HCT116 (cell line): ENCODE measurements at regions not wholly inside any gene's neighbourhood (a gene's known extent, or its start where the extent isn't known, plus 50 kb on each side); places are given as distances from the start of the nearest gene placed in this dataset.

Experiments
- ATAC-seq: fragments of 200-7000 bp; cut with Tn5 transposase; 2 replicates; pipeline ENCODE4 v1.9.1; 2020; ENCODE audit warnings: mild to moderate bottlenecking, moderate library complexity
- BruUV-seq: library from RNA; stranded (reverse); fragments of 400-500 nt; replicated peaks from 2 replicates; lab custom pipeline; 2021; lab: Mats Ljungman, UMichigan
- CTCF ChIA-PET: fragments of 300-600 bp; sonication (Branson Sonifier 250); formaldehyde crosslinking; loops from one replicate; lab custom pipeline; 2021; ENCODE audit warnings: antibody characterized with exemption; lab: Charles Lee
- POLR2A ChIA-PET: fragments of 300-600, 350-600 bp; sonication (Branson Sonifier 250); formaldehyde crosslinking; loops from one replicate; lab custom pipeline; 2021; ENCODE audit warnings: antibody characterized with exemption; lab: Charles Lee
- RAD21 ChIA-PET, 2 experiments: fragments of 300-600 bp; sonication (Branson Sonifier 250); formaldehyde crosslinking; loops; one replicate each; lab custom pipeline; 2023; ENCODE audit warnings: low total read pairs in 2 of 2; ENCODE audit not compliant: uncharacterized antibody in 2 of 2, unreplicated experiment in 2 of 2, low non-redundant PET in 1 of 2; lab: Charles Lee
- DNase-seq: peaks from one replicate; pipeline ENCODE4 v3.0.0-alpha.2; 2010; ENCODE audit warnings: low read depth, low spot score
- H2AFZ ChIP-seq: fragments of 200-600 bp; shearing (Covaris generic), sonication (generic); 2 replicates; pipeline ENCODE4 v1.6.1; 2017; ENCODE audit warnings: low read depth, mixed run types, mixed read lengths, antibody characterized with exemption, low read length; ENCODE audit not compliant: poor library complexity, severe bottlenecking
- H3K27ac ChIP-seq: 2 replicates; pipeline ENCODE4 v1.5.1; 2012; ENCODE audit warnings: low read depth, low read length
- H3K27me3 ChIP-seq: fragments of 200-600 bp; sonication (generic); 2 replicates; pipeline ENCODE4 v1.6.1; 2016; ENCODE audit warnings: mixed run types, low read length, mixed read lengths; ENCODE audit not compliant: insufficient read depth
- H3K36me3 ChIP-seq, 2 experiments: fragments of 200-500 bp in 1 of 2; fragments of 200-600 bp in 1 of 2; sonication (Bioruptor generic) in 1 of 2; sonication (generic) in 1 of 2; 2 replicates each; pipeline versions ENCODE4 v1.5.1 to v1.6.1; 2014 to 2016; ENCODE audit warnings: low read length in 2 of 2, inconsistent platforms in 1 of 2, mixed read lengths in 1 of 2, mixed run types in 1 of 2; ENCODE audit not compliant: insufficient read depth in 2 of 2, control insufficient read depth in 1 of 2
- H3K4me1 ChIP-seq, 2 experiments: fragments of 200-600 bp in 1 of 2; sonication (generic) in 1 of 2; 2 replicates each; pipeline versions ENCODE4 v1.5.1 to v1.6.1; 2012 to 2017; ENCODE audit warnings: low read length in 2 of 2, inconsistent platforms in 1 of 2, mild to moderate bottlenecking in 1 of 2, mixed read lengths in 1 of 2, mixed run types in 1 of 2, moderate library complexity in 1 of 2; ENCODE audit not compliant: insufficient read depth in 2 of 2, control insufficient read depth in 1 of 2
- H3K4me2 ChIP-seq: fragments of 200-600 bp; sonication (generic); 2 replicates; pipeline ENCODE4 v1.6.1; 2017; ENCODE audit warnings: mixed run types, low read length, mixed read lengths
- H3K4me3 ChIP-seq, 2 experiments: fragments of 200-600 bp in 1 of 2; sonication (generic) in 1 of 2; replicated peaks in 1 of 2; 2 replicates each; pipeline ENCODE4 v1.5.1; 2011 to 2016; ENCODE audit warnings: low read length in 2 of 2, control low read depth in 1 of 2, low read depth in 1 of 2, mild to moderate bottlenecking in 1 of 2, mixed read lengths in 1 of 2, mixed run types in 1 of 2
- H3K79me2 ChIP-seq: fragments of 200-600 bp; sonication (generic); 2 replicates; pipeline ENCODE4 v1.6.1; 2017; ENCODE audit warnings: mild to moderate bottlenecking, mixed run types, low read length, moderate library complexity, mixed read lengths; ENCODE audit not compliant: insufficient read depth
- H3K9ac ChIP-seq: fragments of 200-600 bp; sonication (generic); 2 replicates; pipeline ENCODE4 v1.6.1; 2016; ENCODE audit warnings: low read length, mixed read lengths
- H3K9me2 ChIP-seq: fragments of 200-600 bp; sonication (generic), shearing (Covaris generic); 2 replicates; pipeline ENCODE4 v1.6.1; 2017; ENCODE audit warnings: mixed run types, mild to moderate bottlenecking, moderate library complexity; ENCODE audit not compliant: insufficient read depth
- H3K9me3 ChIP-seq, 2 experiments: fragments of 200-500 bp in 1 of 2; fragments of 200-600 bp in 1 of 2; sonication (Bioruptor generic) in 1 of 2; sonication (generic) in 1 of 2; 2 replicates each; pipeline ENCODE4 v1.6.1; 2014 to 2017; ENCODE audit warnings: low read length in 2 of 2, mixed read lengths in 2 of 2, inconsistent platforms in 1 of 2, low read depth in 1 of 2, mild to moderate bottlenecking in 1 of 2, mixed run types in 1 of 2, moderate library complexity in 1 of 2; ENCODE audit not compliant: control insufficient read depth in 1 of 2, insufficient read depth in 1 of 2
- H4K20me1 ChIP-seq: fragments of 200-600 bp; sonication (generic), shearing (Covaris generic); 2 replicates; pipeline ENCODE4 v1.6.1; 2017; ENCODE audit warnings: mixed run types, mild to moderate bottlenecking, moderate library complexity; ENCODE audit not compliant: insufficient read depth
- CEBPB ChIP-seq: IDR thresholded peaks from 2 replicates; pipeline ENCODE4 v1.6.1; 2012; ENCODE audit warnings: low read depth
- EGR1 ChIP-seq: IDR thresholded peaks from 2 replicates; pipeline ENCODE4 v1.6.1; 2012; ENCODE audit warnings: low read depth
- ELF1 ChIP-seq: IDR thresholded peaks from 2 replicates; pipeline ENCODE4 v1.6.1; 2012; ENCODE audit warnings: low read depth, borderline replicate concordance
- EZH2phosphoT487 ChIP-seq: fragments of 200-600 bp; IDR thresholded peaks from 2 replicates; pipeline ENCODE4 v1.6.1; 2018; ENCODE audit warnings: antibody characterized with exemption, borderline replicate concordance
- FOSL1 ChIP-seq: IDR thresholded peaks from 2 replicates; pipeline ENCODE4 v1.6.1; 2012; ENCODE audit warnings: low read depth
- POLR2A ChIP-seq: IDR thresholded peaks from 2 replicates; pipeline ENCODE4 v1.7.0; 2011; ENCODE audit warnings: borderline replicate concordance; ENCODE audit not compliant: insufficient read depth, insufficient read length; ENCODE audit errors: extremely low read depth
- POLR2AphosphoS5 ChIP-seq: IDR thresholded peaks from 2 replicates; pipeline ENCODE4 v1.6.1; 2011; ENCODE audit warnings: mild to moderate bottlenecking, low read depth, low read length, moderate library complexity
- SIN3A ChIP-seq: IDR thresholded peaks from 2 replicates; pipeline ENCODE4 v1.6.1; 2012; ENCODE audit warnings: low read depth
- SP1 ChIP-seq: IDR thresholded peaks from 2 replicates; pipeline ENCODE4 v1.6.1; 2012; ENCODE audit warnings: low read depth
- TCF7L2 ChIP-seq: IDR thresholded peaks from 2 replicates; pipeline ENCODE4 v1.7.0; 2011; ENCODE audit warnings: borderline replicate concordance, inconsistent platforms; ENCODE audit not compliant: insufficient read depth, insufficient read length; ENCODE audit errors: extremely low read depth
- YY1 ChIP-seq: IDR thresholded peaks from 2 replicates; pipeline ENCODE4 v1.6.1; 2011; ENCODE audit warnings: low read length, low read depth, moderate library complexity, mild to moderate bottlenecking; ENCODE audit not compliant: insufficient replicate concordance; ENCODE audit errors: extremely low read depth
- ZNF274 ChIP-seq: fragments of 200-500 bp; sonication (Bioruptor generic); IDR thresholded peaks from 2 replicates; pipeline ENCODE4 v1.6.1; 2014; ENCODE audit warnings: mild to moderate bottlenecking, low read depth, low read length, inconsistent platforms
- intact Hi-C: fragments of 100-400 bp; cut with micrococcal nuclease; formaldehyde crosslinking; loops from 2 replicates; pipeline ENCODE4 v1.10.0; 2022
- TF ChIP-seq, protein P1 (sequence below): IDR thresholded peaks from 2 replicates; pipeline ENCODE4 v1.6.1; 2012
- TF ChIP-seq, protein P2 (sequence below): IDR thresholded peaks from 2 replicates; pipeline ENCODE4 v1.6.1; 2011; ENCODE audit warnings: mild to moderate bottlenecking, low read length, moderate library complexity; ENCODE audit not compliant: insufficient replicate concordance; ENCODE audit errors: extremely low read depth
- TF ChIP-seq, protein P3 (sequence below): IDR thresholded peaks from 2 replicates; pipeline ENCODE4 v1.6.1; 2012

- no peaks in the 10 kb centered on the region for H3K9me2 ChIP-seq
- no peaks in the 10 kb centered on the region for H3K27me3 ChIP-seq
- BruUV-seq: no TSS peak
- H3K4me1 ChIP-seq: no peaks in the 10 kb centered on the region
- ChIA-PET RAD21 (no interaction called here), CTCF (no interaction called here), POLR2A (no interaction called here)
- no peak for TF ChIP-seq FOSL1
- no peak for TF ChIP-seq ZNF274
- TF ChIP-seq, protein P1, sequence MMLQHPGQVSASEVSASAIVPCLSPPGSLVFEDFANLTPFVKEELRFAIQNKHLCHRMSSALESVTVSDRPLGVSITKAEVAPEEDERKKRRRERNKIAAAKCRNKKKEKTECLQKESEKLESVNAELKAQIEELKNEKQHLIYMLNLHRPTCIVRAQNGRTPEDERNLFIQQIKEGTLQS: no peak
- TF ChIP-seq EZH2phosphoT487: no peak
- TF ChIP-seq ELF1: no peak
- TF ChIP-seq, protein P2, sequence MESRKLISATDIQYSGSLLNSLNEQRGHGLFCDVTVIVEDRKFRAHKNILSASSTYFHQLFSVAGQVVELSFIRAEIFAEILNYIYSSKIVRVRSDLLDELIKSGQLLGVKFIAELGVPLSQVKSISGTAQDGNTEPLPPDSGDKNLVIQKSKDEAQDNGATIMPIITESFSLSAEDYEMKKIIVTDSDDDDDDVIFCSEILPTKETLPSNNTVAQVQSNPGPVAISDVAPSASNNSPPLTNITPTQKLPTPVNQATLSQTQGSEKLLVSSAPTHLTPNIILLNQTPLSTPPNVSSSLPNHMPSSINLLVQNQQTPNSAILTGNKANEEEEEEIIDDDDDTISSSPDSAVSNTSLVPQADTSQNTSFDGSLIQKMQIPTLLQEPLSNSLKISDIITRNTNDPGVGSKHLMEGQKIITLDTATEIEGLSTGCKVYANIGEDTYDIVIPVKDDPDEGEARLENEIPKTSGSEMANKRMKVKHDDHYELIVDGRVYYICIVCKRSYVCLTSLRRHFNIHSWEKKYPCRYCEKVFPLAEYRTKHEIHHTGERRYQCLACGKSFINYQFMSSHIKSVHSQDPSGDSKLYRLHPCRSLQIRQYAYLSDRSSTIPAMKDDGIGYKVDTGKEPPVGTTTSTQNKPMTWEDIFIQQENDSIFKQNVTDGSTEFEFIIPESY: no peak
- no peak for TF ChIP-seq CEBPB
- TF ChIP-seq EGR1: no peak
- no peak for TF ChIP-seq YY1
- TF ChIP-seq SP1: no peak
- TF ChIP-seq POLR2AphosphoS5: no peak
- TF ChIP-seq POLR2A: no peak
- no peak for TF ChIP-seq SIN3A
- TF ChIP-seq TCF7L2: no peak
- TF ChIP-seq, protein P3, sequence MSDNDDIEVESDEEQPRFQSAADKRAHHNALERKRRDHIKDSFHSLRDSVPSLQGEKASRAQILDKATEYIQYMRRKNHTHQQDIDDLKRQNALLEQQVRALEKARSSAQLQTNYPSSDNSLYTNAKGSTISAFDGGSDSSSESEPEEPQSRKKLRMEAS: no peak
- ATAC-seq: no peak
- no peaks in the 10 kb centered on the region for H4K20me1 ChIP-seq
- peaks cover 4 to 28% of the 10 kb centered on the region in 2 experiments; a peak in 2 of 4 replicates for H3K9me3 ChIP-seq
- no peak overlapping the region for H3K9ac ChIP-seq
- H3K4me3 ChIP-seq: no peak overlapping the region
- intact Hi-C loops: no loop called here
- no peaks in the 10 kb centered on the region for H3K36me3 ChIP-seq
- DNase-seq: no peak
- H2AFZ ChIP-seq: no peak overlapping the region
- H3K79me2 ChIP-seq: no peaks in the 10 kb centered on the region
- no peak overlapping the region for H3K4me2 ChIP-seq
- no peak overlapping the region for H3K27ac ChIP-seq
Observed at GRCh38 chr15:25239471-25240345, 199.1 kb downstream of the UBE3A start.
